Choroid plexus epithelial cell (primary cell): ENCODE measurements at regions not wholly inside any gene's neighbourhood (a gene's known extent, or its start where the extent isn't known, plus 50 kb on each side); places are given as distances from the start of the nearest gene placed in this dataset.

Experiments
- DNase-seq: peaks from one replicate; pipeline ENCODE4 v3.0.0-alpha.2; 2010; ENCODE audit warnings: low read depth
- H3K4me3 ChIP-seq: 2 replicates; pipeline ENCODE4 v1.5.1; 2011; ENCODE audit warnings: low read depth, mild to moderate bottlenecking, control low read depth, low read length, moderate library complexity
- TF ChIP-seq, protein P1 (sequence below): conservative IDR thresholded peaks from 2 replicates; pipeline ENCODE4 v1.5.1; 2011; ENCODE audit warnings: low read depth, mild to moderate bottlenecking, control low read depth, inconsistent platforms, low read length, moderate library complexity

- DNase-seq = no peak
- H3K4me3 ChIP-seq = no peak overlapping the region
- TF ChIP-seq, protein P1, sequence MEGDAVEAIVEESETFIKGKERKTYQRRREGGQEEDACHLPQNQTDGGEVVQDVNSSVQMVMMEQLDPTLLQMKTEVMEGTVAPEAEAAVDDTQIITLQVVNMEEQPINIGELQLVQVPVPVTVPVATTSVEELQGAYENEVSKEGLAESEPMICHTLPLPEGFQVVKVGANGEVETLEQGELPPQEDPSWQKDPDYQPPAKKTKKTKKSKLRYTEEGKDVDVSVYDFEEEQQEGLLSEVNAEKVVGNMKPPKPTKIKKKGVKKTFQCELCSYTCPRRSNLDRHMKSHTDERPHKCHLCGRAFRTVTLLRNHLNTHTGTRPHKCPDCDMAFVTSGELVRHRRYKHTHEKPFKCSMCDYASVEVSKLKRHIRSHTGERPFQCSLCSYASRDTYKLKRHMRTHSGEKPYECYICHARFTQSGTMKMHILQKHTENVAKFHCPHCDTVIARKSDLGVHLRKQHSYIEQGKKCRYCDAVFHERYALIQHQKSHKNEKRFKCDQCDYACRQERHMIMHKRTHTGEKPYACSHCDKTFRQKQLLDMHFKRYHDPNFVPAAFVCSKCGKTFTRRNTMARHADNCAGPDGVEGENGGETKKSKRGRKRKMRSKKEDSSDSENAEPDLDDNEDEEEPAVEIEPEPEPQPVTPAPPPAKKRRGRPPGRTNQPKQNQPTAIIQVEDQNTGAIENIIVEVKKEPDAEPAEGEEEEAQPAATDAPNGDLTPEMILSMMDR = no peak
These were observed 260.1 kb upstream of the C16orf82 start for GRCh38 chr16:26806657-26807056.

DNA sequence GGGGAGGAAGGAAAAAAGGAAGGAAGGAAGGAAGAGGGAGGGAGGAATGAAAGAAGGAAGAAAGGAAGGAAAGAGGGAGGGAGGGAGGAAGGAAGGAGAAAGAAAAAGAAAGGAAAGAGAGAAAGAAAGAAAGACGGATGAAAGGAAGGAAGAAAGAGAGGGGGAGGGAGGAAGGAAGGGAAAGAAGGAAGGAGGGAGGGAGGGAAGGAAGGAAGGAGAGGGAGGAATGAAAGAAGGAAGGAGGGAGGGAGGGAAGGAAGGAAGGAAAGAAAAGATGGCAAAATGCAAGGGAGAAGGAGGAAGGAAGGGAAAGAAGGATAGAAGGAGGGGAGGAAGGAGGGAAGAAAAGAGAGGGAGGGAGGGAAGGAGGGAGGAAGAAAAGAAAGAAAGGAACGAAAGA is 257.3 kb upstream of the C16orf82 start:
- no peak overlapping the region for H3K4me3 ChIP-seq
- DNase-seq = no peak
- TF ChIP-seq, protein P1 = no peak

GRCh38 chr16:26816266-26816665 is 250.5 kb upstream of the C16orf82 start:
- TF ChIP-seq, protein P1 = no peak
- no peak overlapping the region for H3K4me3 ChIP-seq
- peak; percentile 53 for DNase-seq

GRCh38 chr16:26816885-26817571 is 249.7 kb upstream of the C16orf82 start:
- TF ChIP-seq, protein P1 = no peak
- DNase-seq = peak; percentile 89
- no peak overlapping the region for H3K4me3 ChIP-seq

GRCh38 chr16:26818393-26818792 is 248.3 kb upstream of the C16orf82 start:
- DNase-seq = no peak
- no peak overlapping the region for H3K4me3 ChIP-seq
- TF ChIP-seq, protein P1 = no peak

DNA sequence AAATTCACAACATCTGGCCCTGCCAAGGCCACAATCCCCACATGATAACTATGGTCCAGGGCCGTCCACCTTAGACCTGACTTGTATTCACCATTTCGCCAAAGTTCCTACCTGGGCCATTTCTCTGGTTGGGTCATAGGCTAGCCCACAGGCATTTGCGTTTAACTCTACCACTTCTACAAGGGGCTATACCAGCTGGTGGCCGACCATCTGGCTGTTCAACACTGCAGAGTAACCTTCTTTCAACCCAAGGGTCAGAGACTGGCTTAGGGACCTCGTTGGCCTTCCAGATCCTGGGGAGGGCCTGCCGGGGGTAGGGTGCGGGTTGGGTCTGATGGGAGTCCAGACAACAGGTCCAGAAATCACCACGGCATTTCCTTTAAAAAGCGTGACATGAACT is 242.3 kb upstream of the C16orf82 start:
- TF ChIP-seq, protein P1 = no peak
- no peak overlapping the region for H3K4me3 ChIP-seq
- DNase-seq = no peak

GRCh38 chr16:26826500-26826899 is 240.2 kb upstream of the C16orf82 start:
- TF ChIP-seq, protein P1 = no peak
- no peak overlapping the region for H3K4me3 ChIP-seq
- DNase-seq = no peak
